ENCODE measurements at regions not wholly inside any gene's neighbourhood (a gene's known extent, or its start where the extent isn't known, plus 50 kb on each side); places are given as distances from the start of the nearest gene placed in this dataset.
"Not testable (repeated sequence)": the region's sequence is repeated elsewhere in the genome, so short reads cannot be mapped to it uniquely, and the experiment has no call there.

- H3K27ac ChIP-seq, result no peak overlapping the region
- H3K4me1 ChIP-seq, result peaks cover 0 to 31% (median 5%) of the 10 kb centered on the region in 3 donors
- no peaks in the 10 kb centered on the region for H3K27me3 ChIP-seq
- H3K36me3 ChIP-seq, result no peaks in the 10 kb centered on the region
- no peak for DNase-seq
- no peaks in the 10 kb centered on the region for H3K9me3 ChIP-seq
- 80 to 96% methylated on average over 5 of the region's 5 CpGs for WGBS, 2 donors
- TF ChIP-seq, protein P1, sequence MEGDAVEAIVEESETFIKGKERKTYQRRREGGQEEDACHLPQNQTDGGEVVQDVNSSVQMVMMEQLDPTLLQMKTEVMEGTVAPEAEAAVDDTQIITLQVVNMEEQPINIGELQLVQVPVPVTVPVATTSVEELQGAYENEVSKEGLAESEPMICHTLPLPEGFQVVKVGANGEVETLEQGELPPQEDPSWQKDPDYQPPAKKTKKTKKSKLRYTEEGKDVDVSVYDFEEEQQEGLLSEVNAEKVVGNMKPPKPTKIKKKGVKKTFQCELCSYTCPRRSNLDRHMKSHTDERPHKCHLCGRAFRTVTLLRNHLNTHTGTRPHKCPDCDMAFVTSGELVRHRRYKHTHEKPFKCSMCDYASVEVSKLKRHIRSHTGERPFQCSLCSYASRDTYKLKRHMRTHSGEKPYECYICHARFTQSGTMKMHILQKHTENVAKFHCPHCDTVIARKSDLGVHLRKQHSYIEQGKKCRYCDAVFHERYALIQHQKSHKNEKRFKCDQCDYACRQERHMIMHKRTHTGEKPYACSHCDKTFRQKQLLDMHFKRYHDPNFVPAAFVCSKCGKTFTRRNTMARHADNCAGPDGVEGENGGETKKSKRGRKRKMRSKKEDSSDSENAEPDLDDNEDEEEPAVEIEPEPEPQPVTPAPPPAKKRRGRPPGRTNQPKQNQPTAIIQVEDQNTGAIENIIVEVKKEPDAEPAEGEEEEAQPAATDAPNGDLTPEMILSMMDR (IDR thresholded peaks at IDR 0.05), result no peak
- no peak for TF ChIP-seq POLR2A (IDR thresholded peaks at IDR 0.05)
- H3K4me3 ChIP-seq, result no peak overlapping the region
- intact Hi-C loops (cut with DNase I), result no loop called here
These were observed 62.5 kb upstream of the FOXE1 start for GRCh38 chr9:97790542-97790941.

DNA sequence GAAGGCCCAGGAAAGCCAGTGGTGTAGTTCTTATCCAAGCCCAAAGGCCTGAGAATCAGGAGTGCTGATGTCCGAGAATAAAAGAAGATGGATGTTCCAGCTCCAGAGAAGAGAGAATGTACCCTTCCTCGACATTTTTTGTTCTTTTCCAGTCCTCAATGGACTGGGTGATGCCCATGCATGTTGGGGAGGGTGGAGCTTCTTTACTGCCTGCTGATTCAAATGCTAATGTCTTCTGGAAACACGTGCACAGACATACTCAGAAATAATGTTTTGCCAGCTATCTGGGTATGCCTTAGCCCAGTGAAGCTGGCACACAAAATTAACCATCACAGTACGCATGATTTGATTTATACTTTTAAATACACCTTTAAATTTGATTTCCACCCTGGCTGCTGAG, 61.5 kb upstream of the FOXE1 start:
- H3K4me3 ChIP-seq, result no peak overlapping the region
- intact Hi-C loops (cut with DNase I), result no loop called here
- no peaks in the 10 kb centered on the region for H3K9me3 ChIP-seq
- DNase-seq, result no peak
- WGBS, 2 donors, result 28 to 39% methylated on average over 2 to 4 of the region's 4 CpGs
- no peaks in the 10 kb centered on the region for H3K27me3 ChIP-seq
- peaks cover 0 to 22% (median 0%) of the 10 kb centered on the region in 3 donors for H3K4me1 ChIP-seq
- TF ChIP-seq POLR2A (IDR thresholded peaks at IDR 0.05), result no peak
- TF ChIP-seq, protein P1 (IDR thresholded peaks at IDR 0.05), result no peak
- H3K27ac ChIP-seq, result no peak overlapping the region
- H3K36me3 ChIP-seq, result no peaks in the 10 kb centered on the region

- TF ChIP-seq, protein P1 (IDR thresholded peaks at IDR 0.05), result no peak
- no peak for TF ChIP-seq POLR2A (IDR thresholded peaks at IDR 0.05)
- Histone ChIP-seq H3K27me3 (no peaks in the 10 kb centered on the region), H3K4me3 (no peak overlapping the region), H3K4me1 (peaks cover 0 to 15% (median 0%) of the 10 kb centered on the region in 3 donors), H3K9me3 (no peaks in the 10 kb centered on the region), H3K27ac (no peak overlapping the region), H3K36me3 (no peaks in the 10 kb centered on the region)
- no peak for DNase-seq
- intact Hi-C loops (cut with DNase I), result no loop called here
- WGBS, 2 donors, result 87 to 88% methylated on average over 1 of the region's 1 CpG
These were observed 60.0 kb upstream of the FOXE1 start for GRCh38 chr9:97793067-97793466.

DNA sequence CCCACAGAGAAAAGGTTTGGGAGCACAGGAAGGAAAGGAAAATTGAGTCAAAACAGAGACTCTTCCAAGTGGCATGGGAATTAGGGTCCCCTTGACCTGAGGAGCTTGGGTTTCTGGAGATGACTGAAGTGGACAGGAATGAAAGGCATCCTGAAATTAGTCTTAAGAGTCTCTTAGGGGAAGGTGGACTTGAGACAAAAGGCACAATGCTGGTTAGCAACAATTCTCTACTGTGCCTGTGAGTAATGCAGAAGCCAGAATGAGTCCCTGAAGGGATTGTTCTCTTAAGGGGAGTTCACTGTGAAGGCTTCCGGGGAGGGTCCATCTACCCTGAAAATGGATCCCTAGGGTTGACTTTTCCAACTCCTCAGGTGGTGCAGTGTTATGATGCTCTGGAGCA, 58.4 kb upstream of the FOXE1 start:
- H3K27me3 ChIP-seq, result peaks cover 0 to 4% (median 0%) of the 10 kb centered on the region in 4 donors
- H3K4me1 ChIP-seq, result peaks cover 0 to 9% (median 0%) of the 10 kb centered on the region in 3 donors
- no peak for DNase-seq
- WGBS, 2 donors, result 86 to 100% methylated on average over 1 of the region's 1 CpG
- no peak overlapping the region for H3K27ac ChIP-seq
- no peak for TF ChIP-seq POLR2A (IDR thresholded peaks at IDR 0.05)
- no peaks in the 10 kb centered on the region for H3K9me3 ChIP-seq
- H3K4me3 ChIP-seq, result no peak overlapping the region
- intact Hi-C loops (cut with DNase I), result no loop called here
- no peaks in the 10 kb centered on the region for H3K36me3 ChIP-seq

- intact Hi-C loops (cut with DNase I); DNase-seq; H3K4me3 ChIP-seq; H3K36me3 ChIP-seq; H3K4me1 ChIP-seq; H3K9me3 ChIP-seq; H3K27ac ChIP-seq: not testable (repeated sequence)
- peaks cover 0 to 10% (median 0%) of the 10 kb centered on the region in 4 donors for H3K27me3 ChIP-seq
- no CpG with 5 or more reads among the region's 30 CpGs for WGBS, 2 donors
These were observed 56.9 kb upstream of the FOXE1 start for GRCh38 chr9:97796176-97796575.

DNA sequence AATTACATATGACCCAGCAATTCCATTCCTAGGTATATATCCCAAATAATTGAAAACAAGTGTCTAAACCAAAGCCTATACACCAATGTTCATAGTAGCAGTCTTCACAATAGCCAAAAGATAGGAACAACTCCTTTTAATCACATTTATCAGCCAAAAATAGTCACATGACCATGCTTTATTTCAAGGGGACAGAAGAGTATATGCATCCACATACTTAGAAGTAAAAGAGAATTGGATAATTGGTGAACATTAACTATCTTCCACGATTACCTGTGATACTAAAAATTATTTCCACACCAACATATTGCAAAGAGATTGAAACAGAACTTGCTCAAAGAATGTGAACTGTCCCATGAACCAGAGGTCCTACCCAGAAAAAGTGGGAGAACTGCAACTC, 51.8 kb upstream of the FOXE1 start:
- no peak overlapping the region for H3K27ac ChIP-seq
- peaks cover 9 to 28% (median 17%) of the 10 kb centered on the region in 3 donors for H3K4me1 ChIP-seq
- WGBS, 2 donors, result 69 to 89% methylated on average over 1 of the region's 1 CpG
- TF ChIP-seq, protein P1 (IDR thresholded peaks at IDR 0.05), result no peak
- TF ChIP-seq POLR2A (IDR thresholded peaks at IDR 0.05), result no peak
- no peak overlapping the region for H3K4me3 ChIP-seq
- H3K27me3 ChIP-seq, result peaks cover 0 to 38% (median 0%) of the 10 kb centered on the region in 4 donors
- no peaks in the 10 kb centered on the region for H3K9me3 ChIP-seq
- intact Hi-C loops (cut with DNase I), result no loop called here
- no peaks in the 10 kb centered on the region for H3K36me3 ChIP-seq
- DNase-seq, result no peak

Measured in esophagus squamous epithelium (tissue), 5 donors.